GM12878 (cell line): ENCODE measurements at regions not wholly inside any gene's neighbourhood (a gene's known extent, or its start where the extent isn't known, plus 50 kb on each side); places are given as distances from the start of the nearest gene placed in this dataset.

ENCODE experiments used
- ATAC-seq: fragments of 200-7000 bp; cut with Tn5 transposase; 3 replicates; pipeline ENCODE4 v1.9.1; 2020; ENCODE audit warnings: mild to moderate bottlenecking, moderate library complexity
- BruUV-seq: library from RNA; stranded (reverse); fragments of 400-500 nt; replicated peaks from 2 replicates; lab custom pipeline; 2021; lab: Mats Ljungman, UMichigan
- CTCF ChIA-PET: fragments of 300-600 bp; sonication (Branson Sonifier 250); formaldehyde crosslinking; extraction: SDS; loops from one replicate; lab custom pipeline; 2021; ENCODE audit warnings: inconsistent platforms; lab: Yijun Ruan, JAX
- POLR2A ChIA-PET: fragments of 350-600 bp; formaldehyde crosslinking; extraction: SDS; loops from one replicate; lab custom pipeline; 2021; ENCODE audit warnings: inconsistent platforms; lab: Charles Lee
- RAD21 ChIA-PET: fragments of 300-600 bp; sonication (Branson Sonifier 250); formaldehyde crosslinking; loops from one replicate; lab custom pipeline; 2023; ENCODE audit warnings: antibody characterized with exemption; ENCODE audit not compliant: unreplicated experiment; lab: Charles Lee
- SMC1A ChIA-PET: fragments of 300-600 bp; sonication (Branson Sonifier 250); formaldehyde crosslinking; loops from one replicate; lab custom pipeline; 2023; ENCODE audit not compliant: unreplicated experiment, uncharacterized antibody; lab: Charles Lee
- DNase-seq: peaks from one replicate; pipeline ENCODE4 v3.0.0-alpha.2; 2011; ENCODE audit warnings: low read depth, low spot score
- FAIRE-seq: peaks from 3 replicates; lab custom pipeline; 2011; peaks lifted over from hg19 to GRCh38; lab: Jason Lieb, UNC
- H2AFZ ChIP-seq: 2 replicates; pipeline ENCODE4 v1.6.0; 2011; ENCODE audit warnings: low read depth, low read length, control low read depth; ENCODE audit not compliant: control insufficient read depth
- H3K27ac ChIP-seq: 2 replicates; pipeline ENCODE4 v1.5.1; 2011; ENCODE audit warnings: control low read depth; ENCODE audit not compliant: control insufficient read depth, insufficient read depth
- H3K27me3 ChIP-seq, 2 experiments: replicated peaks in 1 of 2; 2 replicates each; pipeline versions ENCODE4 v1.6.0 to v1.6.1; 2011; ENCODE audit warnings: low read length in 1 of 2; ENCODE audit not compliant: control insufficient read depth in 2 of 2, insufficient read depth in 2 of 2
- H3K36me3 ChIP-seq, 2 experiments: 2 replicates each; pipeline ENCODE4 v1.5.1; 2011; ENCODE audit warnings: low read length in 1 of 2; ENCODE audit not compliant: control insufficient read depth in 2 of 2, insufficient read depth in 2 of 2
- H3K4me1 ChIP-seq: 2 replicates; pipeline ENCODE4 v1.6.1; 2011; ENCODE audit warnings: mild to moderate bottlenecking, low read length, moderate library complexity, mixed read lengths; ENCODE audit not compliant: control insufficient read depth, insufficient read depth
- H3K4me2 ChIP-seq: 2 replicates; pipeline ENCODE4 v1.6.0; 2011; ENCODE audit warnings: control low read depth; ENCODE audit not compliant: control insufficient read depth, insufficient read depth
- H3K4me3 ChIP-seq: fragments of 200-600 bp; sonication (generic); 2 replicates; pipeline ENCODE4 v1.5.1; 2016
- H3K79me2 ChIP-seq: 2 replicates; pipeline ENCODE4 v1.6.0; 2011; ENCODE audit warnings: low read length; ENCODE audit not compliant: control insufficient read depth, insufficient read depth
- H3K9ac ChIP-seq: 2 replicates; pipeline ENCODE4 v1.8.0; 2011; ENCODE audit warnings: low read length, control low read depth, mixed read lengths; ENCODE audit not compliant: control insufficient read depth, insufficient read depth
- H3K9me3 ChIP-seq: replicated peaks from 3 replicates; pipeline ENCODE4 v1.5.1; 2011; ENCODE audit warnings: mild to moderate bottlenecking, low read length; ENCODE audit not compliant: control insufficient read depth, insufficient read depth
- H4K20me1 ChIP-seq: 2 replicates; pipeline ENCODE4 v1.6.0; 2011; ENCODE audit not compliant: control insufficient read depth, insufficient read depth
- ASH2L ChIP-seq: fragments of 300-600, 200-600 bp; sonication (generic); IDR thresholded peaks from 2 replicates; pipeline ENCODE4 v1.6.1; 2017; ENCODE audit warnings: low read depth, mild to moderate bottlenecking, borderline replicate concordance
- BACH1 ChIP-seq: fragments of 450-650 bp; IDR thresholded peaks from 2 replicates; pipeline ENCODE4 v1.6.1; 2017; ENCODE audit warnings: mild to moderate bottlenecking, borderline replicate concordance
- BCL3 ChIP-seq: IDR thresholded peaks from 2 replicates; pipeline ENCODE4 v1.6.1; 2011; ENCODE audit warnings: borderline replicate concordance, low read depth, mild to moderate bottlenecking, moderate library complexity, low read length; ENCODE audit not compliant: insufficient read depth, poor library complexity, severe bottlenecking
- BHLHE40 ChIP-seq, 2 experiments: fragments of 450-650 bp in 1 of 2; IDR thresholded peaks; 2 replicates each; pipeline ENCODE4 v1.6.1; 2011 to 2017; ENCODE audit warnings: low read depth in 2 of 2, borderline replicate concordance in 1 of 2, improper control_type of control experiment in 1 of 2, low read length in 1 of 2, mild to moderate bottlenecking in 1 of 2
- CBFB ChIP-seq: IDR thresholded peaks from 2 replicates; pipeline ENCODE4 v1.6.1; 2016; ENCODE audit warnings: antibody characterized with exemption, low read depth
- DPF2 ChIP-seq: fragments of 450-650 bp; IDR thresholded peaks from 2 replicates; pipeline ENCODE4 v1.6.1; 2017; ENCODE audit warnings: mild to moderate bottlenecking
- NR2F1 ChIP-seq: fragments of 450-650 bp; conservative IDR thresholded peaks from 2 replicates; pipeline ENCODE4 v1.6.1; 2017; ENCODE audit warnings: mild to moderate bottlenecking
- NRF1 ChIP-seq: conservative IDR thresholded peaks from 2 replicates; pipeline ENCODE4 v1.6.1; 2011; ENCODE audit warnings: mild to moderate bottlenecking, low read depth, low read length, improper control_type of control experiment
- POLR2A ChIP-seq: IDR thresholded peaks from 2 replicates; pipeline ENCODE4 v1.6.1; 2011; ENCODE audit warnings: low read depth, mild to moderate bottlenecking, low read length
- WRNIP1 ChIP-seq: IDR thresholded peaks from 2 replicates; pipeline ENCODE4 v1.6.1; 2011; ENCODE audit warnings: low read depth, low read length, improper control_type of control experiment, borderline replicate concordance
- ZNF207 ChIP-seq: fragments of 450-650 bp; IDR thresholded peaks from 2 replicates; pipeline ENCODE4 v1.6.1; 2014; ENCODE audit warnings: antibody characterized with exemption, mild to moderate bottlenecking, borderline replicate concordance
- ZNF274 ChIP-seq: IDR thresholded peaks from one replicate; pipeline ENCODE4 v1.8.0; 2011; ENCODE audit not compliant: insufficient read length, insufficient read depth
- ZNF622 ChIP-seq: fragments of 450-650 bp; IDR thresholded peaks from 2 replicates; pipeline ENCODE4 v1.6.1; 2017; ENCODE audit warnings: mild to moderate bottlenecking, inconsistent platforms
- WGBS: methylation state at CpG from one replicate; pipeline ENCODE4 v1.1.6; 2016; ENCODE audit warnings: low lambda C conversion rate; ENCODE audit not compliant: insufficient replicate concordance, insufficient coverage; ENCODE audit errors: missing lambda C conversion rate; 5-methylcytosine and 5-hydroxymethylcytosine counted together
- in situ Hi-C: fragments of 300-500 bp; cut with MboI; formaldehyde crosslinking; loops from 9 replicates; pipeline ENCODE4 v1.14.3; 2018; ENCODE audit warnings: mixed read lengths
- intact Hi-C: fragments of 100-400 bp; cut with micrococcal nuclease; formaldehyde crosslinking; loops from one replicate; pipeline ENCODE4 v1.14.2; 2022; ENCODE audit not compliant: unreplicated experiment
- TF ChIP-seq, protein P1 (sequence below): fragments of 450-650 bp; IDR thresholded peaks from 2 replicates; pipeline ENCODE4 v1.6.1; 2016; ENCODE audit warnings: mild to moderate bottlenecking
- TF ChIP-seq, protein P2 (sequence below): fragments of 450-650 bp; IDR thresholded peaks from 2 replicates; pipeline ENCODE4 v1.6.1; 2017; ENCODE audit warnings: borderline replicate concordance
- TF ChIP-seq, protein P3 (sequence below): fragments of 450-650 bp; IDR thresholded peaks from 2 replicates; pipeline ENCODE4 v1.6.1; 2014; ENCODE audit warnings: mild to moderate bottlenecking

- intact Hi-C loops, result no loop called here
- peaks cover 10% of the 10 kb centered on the region for H3K4me1 ChIP-seq
- no peak overlapping the region for H3K4me3 ChIP-seq
- no peaks in the 10 kb centered on the region for H3K27me3 ChIP-seq
- H3K79me2 ChIP-seq, result no peaks in the 10 kb centered on the region; the same call in 1 of the 2 replicates
- H3K27ac ChIP-seq, result no peak overlapping the region
- ATAC-seq, result no peak
- H3K9me3 ChIP-seq, result peaks cover 2% of the 10 kb centered on the region; the same call in 2 of the 3 replicates
- ChIA-PET RAD21 (no interaction called here), POLR2A (interaction anchor here (1.0 to 1.1 kb wide), 2 partner anchors 34 to 434 kb away, joined by 3 read pairs; no protein-coding TSS in a partner anchor), SMC1A (no interaction called here), CTCF (interaction anchor here (0.6 to 1.1 kb wide), 2 partner anchors 48 to 94 kb away, joined by 3 read pairs; no protein-coding TSS in a partner anchor)
- WGBS, result 93% methylated on average over 11 of the region's 11 CpGs
- no peak for TF ChIP-seq ASH2L
- no peak for TF ChIP-seq NR2F1
- TF ChIP-seq ZNF622, result no peak
- no peak for TF ChIP-seq ZNF274
- TF ChIP-seq, protein P1, sequence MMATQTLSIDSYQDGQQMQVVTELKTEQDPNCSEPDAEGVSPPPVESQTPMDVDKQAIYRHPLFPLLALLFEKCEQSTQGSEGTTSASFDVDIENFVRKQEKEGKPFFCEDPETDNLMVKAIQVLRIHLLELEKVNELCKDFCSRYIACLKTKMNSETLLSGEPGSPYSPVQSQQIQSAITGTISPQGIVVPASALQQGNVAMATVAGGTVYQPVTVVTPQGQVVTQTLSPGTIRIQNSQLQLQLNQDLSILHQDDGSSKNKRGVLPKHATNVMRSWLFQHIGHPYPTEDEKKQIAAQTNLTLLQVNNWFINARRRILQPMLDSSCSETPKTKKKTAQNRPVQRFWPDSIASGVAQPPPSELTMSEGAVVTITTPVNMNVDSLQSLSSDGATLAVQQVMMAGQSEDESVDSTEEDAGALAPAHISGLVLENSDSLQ, result no peak
- no peak for TF ChIP-seq DPF2
- TF ChIP-seq CBFB, result no peak
- TF ChIP-seq POLR2A, result no peak
- TF ChIP-seq BHLHE40 (IDR thresholded peaks at IDR 0.05; ENCODE audit: borderline replicate concordance in 1 of 2, low read depth in 2 of 2, low read length in 1 of 2), result no peak
- TF ChIP-seq NRF1, result no peak
- TF ChIP-seq, protein P2, sequence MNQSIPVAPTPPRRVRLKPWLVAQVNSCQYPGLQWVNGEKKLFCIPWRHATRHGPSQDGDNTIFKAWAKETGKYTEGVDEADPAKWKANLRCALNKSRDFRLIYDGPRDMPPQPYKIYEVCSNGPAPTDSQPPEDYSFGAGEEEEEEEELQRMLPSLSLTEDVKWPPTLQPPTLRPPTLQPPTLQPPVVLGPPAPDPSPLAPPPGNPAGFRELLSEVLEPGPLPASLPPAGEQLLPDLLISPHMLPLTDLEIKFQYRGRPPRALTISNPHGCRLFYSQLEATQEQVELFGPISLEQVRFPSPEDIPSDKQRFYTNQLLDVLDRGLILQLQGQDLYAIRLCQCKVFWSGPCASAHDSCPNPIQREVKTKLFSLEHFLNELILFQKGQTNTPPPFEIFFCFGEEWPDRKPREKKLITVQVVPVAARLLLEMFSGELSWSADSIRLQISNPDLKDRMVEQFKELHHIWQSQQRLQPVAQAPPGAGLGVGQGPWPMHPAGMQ, result no peak
- no peak for TF ChIP-seq BCL3
- TF ChIP-seq WRNIP1, result no peak
- TF ChIP-seq, protein P3, sequence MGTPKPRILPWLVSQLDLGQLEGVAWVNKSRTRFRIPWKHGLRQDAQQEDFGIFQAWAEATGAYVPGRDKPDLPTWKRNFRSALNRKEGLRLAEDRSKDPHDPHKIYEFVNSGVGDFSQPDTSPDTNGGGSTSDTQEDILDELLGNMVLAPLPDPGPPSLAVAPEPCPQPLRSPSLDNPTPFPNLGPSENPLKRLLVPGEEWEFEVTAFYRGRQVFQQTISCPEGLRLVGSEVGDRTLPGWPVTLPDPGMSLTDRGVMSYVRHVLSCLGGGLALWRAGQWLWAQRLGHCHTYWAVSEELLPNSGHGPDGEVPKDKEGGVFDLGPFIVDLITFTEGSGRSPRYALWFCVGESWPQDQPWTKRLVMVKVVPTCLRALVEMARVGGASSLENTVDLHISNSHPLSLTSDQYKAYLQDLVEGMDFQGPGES, result no peak
- TF ChIP-seq BACH1, result no peak
- TF ChIP-seq ZNF207, result no peak
- no peak overlapping the region for H3K9ac ChIP-seq
- DNase-seq, result no peak
- in situ Hi-C loops, result no loop called here
- no TSS peak for BruUV-seq
- peaks cover 0 to 9% of the 10 kb centered on the region in 2 experiments; a peak in 2 of 4 replicates for H3K36me3 ChIP-seq
- no peak overlapping the region for H2AFZ ChIP-seq
- no peak overlapping the region for H3K4me2 ChIP-seq
- no peak for FAIRE-seq
- H4K20me1 ChIP-seq, result no peaks in the 10 kb centered on the region; the same call in 1 of the 2 replicates
Observed at GRCh38 chr2:11938196-11938595, 191.8 kb downstream of the LPIN1 start.
